Neural progenitor cell (in vitro differentiated cells): ENCODE measurements at regions not wholly inside any gene's neighbourhood (a gene's known extent, or its start where the extent isn't known, plus 50 kb on each side); places are given as distances from the start of the nearest gene placed in this dataset.

Experiments used
- DNase-seq: peaks from one replicate; pipeline ENCODE4 v3.0.0-alpha.2; 2016; ENCODE audit warnings: low spot score
- H2AFZ ChIP-seq: fragments of 200-600 bp; sonication (generic); replicated peaks from 2 replicates; pipeline ENCODE4 v1.6.1; 2016; ENCODE audit warnings: antibody characterized with exemption
- H3F3A ChIP-seq: fragments of 200-600 bp; sonication (generic); 2 replicates; pipeline ENCODE4 v1.6.1; 2016; ENCODE audit warnings: antibody characterized with exemption, low read depth
- H3K27ac ChIP-seq: fragments of 200-600 bp; sonication (generic); 2 replicates; pipeline ENCODE4 v1.5.1; 2016; ENCODE audit warnings: mild to moderate bottlenecking
- H3K27me3 ChIP-seq: fragments of 200-600 bp; sonication (generic); 2 replicates; pipeline ENCODE4 v1.6.1; 2016; ENCODE audit warnings: mild to moderate bottlenecking, moderate library complexity
- H3K36me3 ChIP-seq: fragments of 200-600 bp; sonication (generic); 2 replicates; pipeline ENCODE4 v1.5.1; 2016
- H3K4me1 ChIP-seq: fragments of 200-600 bp; sonication (generic); 2 replicates; pipeline ENCODE4 v1.6.1; 2016; ENCODE audit warnings: mixed run types
- H3K4me2 ChIP-seq: fragments of 200-600 bp; sonication (generic); 2 replicates; pipeline ENCODE4 v1.6.1; 2016
- H3K4me3 ChIP-seq: fragments of 200-600 bp; sonication (generic); 2 replicates; pipeline ENCODE4 v1.5.1; 2016
- H3K79me2 ChIP-seq: fragments of 200-600 bp; sonication (generic); 2 replicates; pipeline ENCODE4 v1.6.1; 2016; ENCODE audit warnings: low read depth
- H3K9ac ChIP-seq: fragments of 200-600 bp; sonication (generic); 2 replicates; pipeline ENCODE4 v1.6.1; 2016
- H3K9me3 ChIP-seq: fragments of 200-600 bp; sonication (generic); 2 replicates; pipeline ENCODE4 v1.5.1; 2016; ENCODE audit warnings: low read depth
- H4K20me1 ChIP-seq: fragments of 200-600 bp; sonication (generic); 2 replicates; pipeline ENCODE4 v1.6.1; 2016; ENCODE audit warnings: low read depth
- H3K27ac Mint-ChIP-seq: 3 replicates; pipeline ENCODE4 v1.8.0; 2021; ENCODE audit warnings: mixed read lengths
- H3K27me3 Mint-ChIP-seq: 2 replicates; pipeline ENCODE4 v1.8.0; 2022; ENCODE audit warnings: low read depth, mild to moderate bottlenecking, inconsistent platforms, moderate library complexity, mixed read lengths; ENCODE audit not compliant: insufficient read depth
- H3K36me3 Mint-ChIP-seq: 3 replicates; pipeline ENCODE4 v1.8.0; 2021; ENCODE audit warnings: mixed read lengths
- H3K4me1 Mint-ChIP-seq: 3 replicates; pipeline ENCODE4 v1.8.0; 2021; ENCODE audit warnings: mixed read lengths
- H3K4me3 Mint-ChIP-seq: 3 replicates; pipeline ENCODE4 v1.8.0; 2021; ENCODE audit warnings: mild to moderate bottlenecking, moderate library complexity, mixed read lengths
- H3K9me3 Mint-ChIP-seq: 3 replicates; pipeline ENCODE4 v1.8.0; 2020; ENCODE audit warnings: mixed read lengths
- EZH2 ChIP-seq: fragments of 200-600 bp; sonication (generic); IDR thresholded peaks from 2 replicates; pipeline ENCODE4 v1.6.1; 2017; ENCODE audit warnings: antibody characterized with exemption, mild to moderate bottlenecking, moderate library complexity
- EZH2phosphoT487 ChIP-seq: fragments of 200-600 bp; sonication (generic); IDR thresholded peaks from 2 replicates; pipeline ENCODE4 v1.6.1; 2017; ENCODE audit warnings: antibody characterized with exemption
- TF ChIP-seq, protein P1 (sequence below): fragments of 200-600 bp; sonication (generic); IDR thresholded peaks from 2 replicates; pipeline ENCODE4 v1.5.1; 2017; ENCODE audit warnings: antibody characterized with exemption, mild to moderate bottlenecking

DNA sequence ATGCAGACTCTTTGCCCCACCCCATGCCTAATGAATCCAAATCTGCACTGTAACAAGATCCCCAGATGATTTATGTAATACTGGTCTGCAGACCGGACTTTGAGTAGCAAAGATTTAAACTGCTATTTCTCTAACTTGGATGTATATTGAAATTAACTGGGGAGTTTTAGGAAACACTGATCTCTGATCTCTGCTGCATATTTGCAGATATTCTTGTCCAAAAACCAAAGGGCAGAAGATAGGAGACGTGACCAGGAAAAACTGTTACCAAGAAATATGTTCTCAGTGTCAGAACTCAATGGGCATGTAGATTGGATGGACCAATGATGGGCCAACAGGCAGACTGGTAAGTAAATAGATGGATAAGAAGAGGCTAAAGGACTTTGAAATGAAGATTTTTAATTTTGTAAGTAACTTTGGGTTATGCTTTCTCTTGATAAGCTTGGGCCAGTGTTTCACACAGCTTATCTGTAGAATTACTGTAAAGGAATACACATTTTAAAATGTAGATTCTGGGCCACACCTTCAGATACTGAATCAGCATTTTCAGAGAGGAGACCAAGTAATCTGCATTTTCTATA, 64.5 kb upstream of the TP63 start:
- Histone ChIP-seq H4K20me1 (no peaks in the 10 kb centered on the region), H2AFZ (no peak overlapping the region), H3K9me3 (no peaks in the 10 kb centered on the region), H3K4me1 (no peaks in the 10 kb centered on the region), H3K4me2 (no peak overlapping the region), H3K27ac (no peak overlapping the region), H3K79me2 (no peaks in the 10 kb centered on the region), H3K4me3 (no peak overlapping the region), H3F3A (no peaks in the 10 kb centered on the region), H3K27me3 (no peaks in the 10 kb centered on the region), H3K9ac (no peak overlapping the region), H3K36me3 (no peaks in the 10 kb centered on the region)
- no peak overlapping the region for H3K27ac Mint-ChIP-seq
- H3K27me3 Mint-ChIP-seq = peaks cover 2% of the 10 kb centered on the region
- no peaks in the 10 kb centered on the region for H3K36me3 Mint-ChIP-seq
- H3K4me3 Mint-ChIP-seq = no peak overlapping the region
- no peaks in the 10 kb centered on the region for H3K9me3 Mint-ChIP-seq
- no peak for DNase-seq
- peaks cover 3% of the 10 kb centered on the region for H3K4me1 Mint-ChIP-seq
- no peak for TF ChIP-seq EZH2
- TF ChIP-seq, protein P1, sequence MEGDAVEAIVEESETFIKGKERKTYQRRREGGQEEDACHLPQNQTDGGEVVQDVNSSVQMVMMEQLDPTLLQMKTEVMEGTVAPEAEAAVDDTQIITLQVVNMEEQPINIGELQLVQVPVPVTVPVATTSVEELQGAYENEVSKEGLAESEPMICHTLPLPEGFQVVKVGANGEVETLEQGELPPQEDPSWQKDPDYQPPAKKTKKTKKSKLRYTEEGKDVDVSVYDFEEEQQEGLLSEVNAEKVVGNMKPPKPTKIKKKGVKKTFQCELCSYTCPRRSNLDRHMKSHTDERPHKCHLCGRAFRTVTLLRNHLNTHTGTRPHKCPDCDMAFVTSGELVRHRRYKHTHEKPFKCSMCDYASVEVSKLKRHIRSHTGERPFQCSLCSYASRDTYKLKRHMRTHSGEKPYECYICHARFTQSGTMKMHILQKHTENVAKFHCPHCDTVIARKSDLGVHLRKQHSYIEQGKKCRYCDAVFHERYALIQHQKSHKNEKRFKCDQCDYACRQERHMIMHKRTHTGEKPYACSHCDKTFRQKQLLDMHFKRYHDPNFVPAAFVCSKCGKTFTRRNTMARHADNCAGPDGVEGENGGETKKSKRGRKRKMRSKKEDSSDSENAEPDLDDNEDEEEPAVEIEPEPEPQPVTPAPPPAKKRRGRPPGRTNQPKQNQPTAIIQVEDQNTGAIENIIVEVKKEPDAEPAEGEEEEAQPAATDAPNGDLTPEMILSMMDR = no peak
- no peak for TF ChIP-seq EZH2phosphoT487

GRCh38 chr3:189567322-189567721, 63.9 kb upstream of the TP63 start:
- Histone ChIP-seq H3F3A (no peaks in the 10 kb centered on the region), H4K20me1 (no peaks in the 10 kb centered on the region), H3K4me1 (no peaks in the 10 kb centered on the region), H2AFZ (no peak overlapping the region), H3K4me3 (no peak overlapping the region), H3K4me2 (no peak overlapping the region), H3K27me3 (no peaks in the 10 kb centered on the region), H3K9me3 (no peaks in the 10 kb centered on the region), H3K79me2 (no peaks in the 10 kb centered on the region), H3K27ac (no peak overlapping the region), H3K36me3 (no peaks in the 10 kb centered on the region), H3K9ac (no peak overlapping the region)
- peaks cover 2% of the 10 kb centered on the region for H3K27me3 Mint-ChIP-seq
- H3K36me3 Mint-ChIP-seq = no peaks in the 10 kb centered on the region
- no peak overlapping the region for H3K27ac Mint-ChIP-seq
- H3K4me1 Mint-ChIP-seq = peaks cover 3% of the 10 kb centered on the region
- TF ChIP-seq EZH2phosphoT487 = no peak
- TF ChIP-seq, protein P1 = no peak
- TF ChIP-seq EZH2 = no peak
- DNase-seq = no peak
- no peaks in the 10 kb centered on the region for H3K9me3 Mint-ChIP-seq
- H3K4me3 Mint-ChIP-seq = no peak overlapping the region

DNA sequence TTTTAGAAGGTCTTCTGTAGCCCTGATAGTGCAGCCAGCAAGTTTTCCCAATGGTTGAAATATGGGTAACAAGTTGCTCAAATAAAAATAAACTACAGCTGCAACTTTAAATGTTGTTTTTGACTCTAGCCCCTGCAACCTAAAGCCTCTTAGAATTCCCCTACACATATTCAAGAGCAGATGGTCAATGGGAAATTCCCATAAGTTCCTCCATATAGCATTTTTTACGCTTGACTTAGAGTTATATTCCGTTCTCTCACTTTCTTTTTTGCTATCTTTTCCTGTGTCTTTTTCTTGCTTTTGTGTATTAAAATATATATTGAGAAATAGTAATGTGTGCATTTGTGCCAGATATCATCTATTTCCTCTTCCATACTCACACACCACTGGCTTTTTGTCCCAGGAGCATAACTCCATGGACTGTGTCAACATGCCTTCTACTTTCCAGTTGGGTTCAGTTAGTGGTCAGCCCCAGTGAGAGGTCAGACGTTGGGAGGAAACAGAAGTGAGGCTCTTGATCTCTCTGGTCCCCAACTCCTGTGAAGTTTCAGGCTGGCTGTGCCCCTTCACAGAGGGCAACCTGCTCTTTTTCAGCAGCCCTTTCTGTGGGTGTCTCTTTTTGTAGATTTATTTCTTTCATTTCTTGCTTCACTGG, 63.3 kb upstream of the TP63 start:
- H3K36me3 ChIP-seq = no peaks in the 10 kb centered on the region
- H3K4me3 ChIP-seq = no peak overlapping the region
- H3K4me1 ChIP-seq = no peaks in the 10 kb centered on the region
- Mint-ChIP-seq H3K27me3 (peaks cover 2% of the 10 kb centered on the region), H3K27ac (no peak overlapping the region), H3K9me3 (no peaks in the 10 kb centered on the region), H3K4me3 (no peak overlapping the region), H3K4me1 (peaks cover 3% of the 10 kb centered on the region), H3K36me3 (no peaks in the 10 kb centered on the region)
- H2AFZ ChIP-seq = no peak overlapping the region
- no peak for TF ChIP-seq EZH2phosphoT487
- TF ChIP-seq, protein P1 = no peak
- no peak for TF ChIP-seq EZH2
- no peak overlapping the region for H3K4me2 ChIP-seq
- H3K79me2 ChIP-seq = no peaks in the 10 kb centered on the region
- H3K9me3 ChIP-seq = no peaks in the 10 kb centered on the region
- no peaks in the 10 kb centered on the region for H3K27me3 ChIP-seq
- no peak for DNase-seq
- no peaks in the 10 kb centered on the region for H4K20me1 ChIP-seq
- no peak overlapping the region for H3K9ac ChIP-seq
- H3K27ac ChIP-seq = no peak overlapping the region
- no peaks in the 10 kb centered on the region for H3F3A ChIP-seq
